H9 (cell line): ENCODE measurements at regions not wholly inside any gene's neighbourhood (a gene's known extent, or its start where the extent isn't known, plus 50 kb on each side); places are given as distances from the start of the nearest gene placed in this dataset.

Experiments used
- DNase-seq: peaks from one replicate; pipeline ENCODE4 v3.0.0-alpha.2; 2017
- H2AFZ ChIP-seq: one replicate; pipeline ENCODE4 v1.6.1; 2013; ENCODE audit warnings: mild to moderate bottlenecking, low read length, control low read depth, moderate library complexity
- H2AK5ac ChIP-seq: 2 replicates; pipeline ENCODE4 v1.6.1; 2013; ENCODE audit warnings: low read length, control low read depth, mixed read lengths; ENCODE audit not compliant: insufficient read length
- H2BK120ac ChIP-seq: one replicate; pipeline ENCODE4 v1.6.1; 2013; ENCODE audit warnings: low read depth, mild to moderate bottlenecking, low read length, control low read depth, inconsistent platforms; ENCODE audit not compliant: poor library complexity, severe bottlenecking
- H2BK12ac ChIP-seq: 2 replicates; pipeline ENCODE4 v1.6.1; 2013; ENCODE audit warnings: low read length, control low read depth, mixed read lengths, low read depth; ENCODE audit not compliant: insufficient read length
- H2BK15ac ChIP-seq: 2 replicates; pipeline ENCODE4 v1.6.1; 2013; ENCODE audit warnings: low read depth, low read length, control low read depth
- H2BK20ac ChIP-seq: one replicate; pipeline ENCODE4 v1.6.1; 2013; ENCODE audit warnings: low read depth, mild to moderate bottlenecking, low read length, control low read depth, inconsistent platforms; ENCODE audit not compliant: poor library complexity, severe bottlenecking
- H2BK5ac ChIP-seq: 2 replicates; pipeline ENCODE4 v1.6.1; 2013; ENCODE audit warnings: low read length, control low read depth, mixed read lengths; ENCODE audit not compliant: insufficient read length
- H3K14ac ChIP-seq: 2 replicates; pipeline ENCODE4 v1.6.1; 2013; ENCODE audit warnings: low read length, control low read depth; ENCODE audit not compliant: insufficient read depth
- H3K18ac ChIP-seq: 2 replicates; pipeline ENCODE4 v1.6.1; 2013; ENCODE audit warnings: low read depth, mild to moderate bottlenecking, mixed read lengths, low read length, control low read depth; ENCODE audit not compliant: insufficient read length
- H3K23ac ChIP-seq: 2 replicates; pipeline ENCODE4 v1.6.1; 2013; ENCODE audit warnings: low read length, control low read depth, mixed read lengths, low read depth; ENCODE audit not compliant: insufficient read length
- H3K23me2 ChIP-seq: 2 replicates; pipeline ENCODE4 v1.6.1; 2013; ENCODE audit warnings: low read depth, mild to moderate bottlenecking, mixed read lengths, low read length, control low read depth; ENCODE audit not compliant: insufficient read length, poor library complexity, severe bottlenecking
- H3K27ac ChIP-seq: 2 replicates; pipeline ENCODE4 v1.5.1; 2013; ENCODE audit warnings: low read length, control low read depth, mixed read lengths, low read depth; ENCODE audit not compliant: insufficient read length
- H3K27me3 ChIP-seq: 2 replicates; pipeline ENCODE4 v1.6.1; 2013; ENCODE audit warnings: low read length, control low read depth, inconsistent platforms; ENCODE audit not compliant: insufficient read depth
- H3K4ac ChIP-seq: 2 replicates; pipeline ENCODE4 v1.6.1; 2013; ENCODE audit warnings: low read depth, mild to moderate bottlenecking, control low read depth, inconsistent platforms, low read length, moderate library complexity
- H3K4me1 ChIP-seq: 2 replicates; pipeline ENCODE4 v1.6.1; 2013; ENCODE audit warnings: low read length, control low read depth, inconsistent platforms; ENCODE audit not compliant: insufficient read depth
- H3K4me2 ChIP-seq: 2 replicates; pipeline ENCODE4 v1.6.1; 2013; ENCODE audit warnings: low read length, control low read depth, mixed read lengths; ENCODE audit not compliant: insufficient read length, insufficient read depth
- H3K56ac ChIP-seq: 2 replicates; pipeline ENCODE4 v1.6.1; 2013; ENCODE audit warnings: low read depth, mild to moderate bottlenecking, mixed read lengths, low read length, control low read depth; ENCODE audit not compliant: insufficient read length
- H3K79me1 ChIP-seq: 2 replicates; pipeline ENCODE4 v1.6.1; 2013; ENCODE audit warnings: low read depth, mild to moderate bottlenecking, moderate library complexity, low read length, control low read depth, inconsistent platforms; ENCODE audit not compliant: insufficient read depth, poor library complexity, severe bottlenecking
- H3K79me2 ChIP-seq: 2 replicates; pipeline ENCODE4 v1.6.1; 2013; ENCODE audit warnings: low read length, control low read depth, inconsistent platforms; ENCODE audit not compliant: insufficient read depth
- H3K9ac ChIP-seq: 2 replicates; pipeline ENCODE4 v1.6.1; 2013; ENCODE audit warnings: low read length, control low read depth, mixed read lengths; ENCODE audit not compliant: insufficient read length; ENCODE audit errors: extremely low read depth
- H3K9me3 ChIP-seq: one replicate; pipeline ENCODE4 v1.6.1; 2013; ENCODE audit warnings: low read depth, low read length, inconsistent platforms; ENCODE audit not compliant: control insufficient read depth
- H3T11ph ChIP-seq: one replicate; pipeline ENCODE4 v1.6.1; 2013; ENCODE audit warnings: mild to moderate bottlenecking, low read length, control low read depth, inconsistent platforms
- H4K20me1 ChIP-seq: one replicate; pipeline ENCODE4 v1.6.1; 2013; ENCODE audit not compliant: control insufficient read depth, insufficient read length, insufficient read depth
- H4K5ac ChIP-seq: 2 replicates; pipeline ENCODE4 v1.6.1; 2013; ENCODE audit warnings: low read depth, mild to moderate bottlenecking, mixed read lengths, low read length, control low read depth; ENCODE audit not compliant: insufficient read length
- H4K8ac ChIP-seq: replicated peaks from 2 replicates; pipeline ENCODE4 v1.6.1; 2013; ENCODE audit warnings: low read length, control low read depth, mixed read lengths, low read depth; ENCODE audit not compliant: insufficient read length
- H4K91ac ChIP-seq: 2 replicates; pipeline ENCODE4 v1.6.1; 2013; ENCODE audit warnings: low read depth, mild to moderate bottlenecking, moderate library complexity, mixed read lengths, low read length, control low read depth; ENCODE audit not compliant: insufficient read length
- H3K27ac Mint-ChIP-seq, 3 experiments: 2 replicates in 2 of 3; 3 replicates in 1 of 3; pipeline ENCODE4 v1.8.0; 2020 to 2021; ENCODE audit warnings: mixed read lengths in 3 of 3, mild to moderate bottlenecking in 1 of 3, moderate library complexity in 1 of 3
- H3K27me3 Mint-ChIP-seq: 2 replicates; pipeline ENCODE4 v1.8.0; 2021; ENCODE audit warnings: low read depth, mild to moderate bottlenecking, moderate library complexity, mixed read lengths
- H3K36me3 Mint-ChIP-seq, 3 experiments: 2 replicates in 2 of 3; 3 replicates in 1 of 3; pipeline ENCODE4 v1.8.0; 2020 to 2021; ENCODE audit warnings: low read depth in 3 of 3, mixed read lengths in 3 of 3; ENCODE audit not compliant: insufficient read depth in 1 of 3
- H3K4me1 Mint-ChIP-seq, 2 experiments: 2 replicates each; pipeline ENCODE4 v1.8.0; 2020; ENCODE audit warnings: mixed read lengths in 2 of 2
- H3K4me3 Mint-ChIP-seq, 2 experiments: 2 replicates in 1 of 2; 3 replicates in 1 of 2; pipeline ENCODE4 v1.8.0; 2020 to 2021; ENCODE audit warnings: mild to moderate bottlenecking in 2 of 2, mixed read lengths in 2 of 2, moderate library complexity in 1 of 2
- H3K9me3 Mint-ChIP-seq, 2 experiments: 2 replicates in 1 of 2; 3 replicates in 1 of 2; pipeline ENCODE4 v1.8.0; 2020; ENCODE audit warnings: mild to moderate bottlenecking in 2 of 2, mixed read lengths in 2 of 2, moderate library complexity in 1 of 2
- WGBS: extraction: QIAGEN DNeasy Blood & Tissue Kit; methylation state at CpG from one replicate; pipeline ENCODE4 v1.1.7; 2013; ENCODE audit warnings: missing lambda C conversion rate, low lambda C conversion rate, mixed read lengths; ENCODE audit not compliant: insufficient read length; ENCODE audit errors: extremely low coverage; 5-methylcytosine and 5-hydroxymethylcytosine counted together
- TF ChIP-seq, protein P1 (sequence below): fragments of 200-600 bp; sonication (generic); conservative IDR thresholded peaks from 3 replicates; pipeline ENCODE4 v1.8.0; 2021; ENCODE audit warnings: antibody characterized with exemption, mild to moderate bottlenecking

DNA sequence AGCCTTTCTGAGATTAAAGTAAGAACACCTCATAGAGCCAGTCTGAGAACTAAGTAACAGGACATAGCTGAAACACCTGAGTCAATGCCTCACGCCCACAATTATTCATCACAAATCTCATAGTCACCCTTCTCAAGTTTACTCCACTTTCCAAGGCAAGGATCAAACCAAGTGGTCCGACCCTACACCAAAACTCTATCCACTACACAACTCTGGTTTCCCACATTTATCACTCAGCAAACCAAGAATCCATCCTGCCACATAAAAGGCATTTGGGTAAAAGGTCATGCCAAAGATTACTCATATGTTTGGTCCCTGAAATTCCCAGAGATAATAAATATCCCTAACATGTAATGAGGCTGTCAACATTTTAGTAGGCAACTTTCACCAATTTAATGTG is 144.1 kb downstream of the RPAP3 start:
- Histone ChIP-seq H3K18ac (no peak overlapping the region), H4K8ac (no peak overlapping the region), H3K4me2 (no peak overlapping the region), H3K27ac (no peak overlapping the region), H2BK5ac (no peak overlapping the region), H3K23me2 (no peaks in the 10 kb centered on the region), H4K5ac (no peak overlapping the region), H3K27me3 (no peaks in the 10 kb centered on the region), H3K14ac (no peak overlapping the region), H2BK12ac (no peak overlapping the region), H3K9me3 (no peaks in the 10 kb centered on the region), H3K23ac (no peak overlapping the region), H2BK15ac (no peak overlapping the region), H2AK5ac (no peak overlapping the region), H4K20me1 (no peaks in the 10 kb centered on the region), H3K4me1 (no peaks in the 10 kb centered on the region), H2AFZ (no peak overlapping the region), H3K79me1 (no peaks in the 10 kb centered on the region), H4K91ac (no peak overlapping the region), H3T11ph (no peak overlapping the region), H2BK20ac (no peak overlapping the region), H3K4ac (no peak overlapping the region), H3K56ac (no peak overlapping the region), H2BK120ac (no peak overlapping the region), H3K9ac (no peak overlapping the region), H3K79me2 (no peaks in the 10 kb centered on the region)
- TF ChIP-seq, protein P1, sequence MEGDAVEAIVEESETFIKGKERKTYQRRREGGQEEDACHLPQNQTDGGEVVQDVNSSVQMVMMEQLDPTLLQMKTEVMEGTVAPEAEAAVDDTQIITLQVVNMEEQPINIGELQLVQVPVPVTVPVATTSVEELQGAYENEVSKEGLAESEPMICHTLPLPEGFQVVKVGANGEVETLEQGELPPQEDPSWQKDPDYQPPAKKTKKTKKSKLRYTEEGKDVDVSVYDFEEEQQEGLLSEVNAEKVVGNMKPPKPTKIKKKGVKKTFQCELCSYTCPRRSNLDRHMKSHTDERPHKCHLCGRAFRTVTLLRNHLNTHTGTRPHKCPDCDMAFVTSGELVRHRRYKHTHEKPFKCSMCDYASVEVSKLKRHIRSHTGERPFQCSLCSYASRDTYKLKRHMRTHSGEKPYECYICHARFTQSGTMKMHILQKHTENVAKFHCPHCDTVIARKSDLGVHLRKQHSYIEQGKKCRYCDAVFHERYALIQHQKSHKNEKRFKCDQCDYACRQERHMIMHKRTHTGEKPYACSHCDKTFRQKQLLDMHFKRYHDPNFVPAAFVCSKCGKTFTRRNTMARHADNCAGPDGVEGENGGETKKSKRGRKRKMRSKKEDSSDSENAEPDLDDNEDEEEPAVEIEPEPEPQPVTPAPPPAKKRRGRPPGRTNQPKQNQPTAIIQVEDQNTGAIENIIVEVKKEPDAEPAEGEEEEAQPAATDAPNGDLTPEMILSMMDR: no peak
- DNase-seq: no peak
- Mint-ChIP-seq H3K4me3 (no peak overlapping the region), H3K36me3 (no peaks in the 10 kb centered on the region), H3K27me3 (no peaks in the 10 kb centered on the region), H3K27ac (no peak overlapping the region), H3K9me3 (no peaks in the 10 kb centered on the region), H3K4me1 (peaks cover 2 to 4% of the 10 kb centered on the region in 2 experiments; a peak in 2 of 4 replicates)
- WGBS: no CpG with 5 or more reads among the region's 2 CpGs
